Stimulated activated CD4-positive, alpha-beta T cell treated with anti-CD3 and anti-CD28 coated beads, Interleukin-15, amount 100 ng/mL, for 24 hours (primary cell): ENCODE measurements at regions not wholly inside any gene's neighbourhood (a gene's known extent, or its start where the extent isn't known, plus 50 kb on each side); places are given as distances from the start of the nearest gene placed in this dataset.

Experiments
- DNase-seq: peaks from one replicate; pipeline ENCODE4 v3.0.0-alpha.2; 2020

DNA sequence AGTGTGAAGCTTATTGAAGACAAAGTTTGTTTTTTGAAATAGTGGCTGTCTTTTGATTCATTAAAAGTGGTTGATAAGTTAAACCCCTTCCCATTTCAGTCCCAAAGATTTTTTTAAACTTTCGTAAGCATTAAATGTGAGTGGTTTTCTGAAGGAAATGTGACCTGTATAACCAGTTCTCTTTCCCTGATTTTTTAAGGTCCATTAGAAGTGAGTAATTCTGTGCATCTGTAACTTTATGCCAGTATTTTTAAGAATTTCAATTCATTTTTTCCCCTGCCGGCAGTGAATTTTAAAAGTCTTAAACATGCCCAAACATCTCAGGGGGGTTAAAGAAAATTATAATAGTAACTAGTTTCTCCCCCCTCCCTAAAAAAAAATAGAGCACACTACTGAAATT, 254.6 kb upstream of the SP8 start:
- DNase-seq: no peak

DNA sequence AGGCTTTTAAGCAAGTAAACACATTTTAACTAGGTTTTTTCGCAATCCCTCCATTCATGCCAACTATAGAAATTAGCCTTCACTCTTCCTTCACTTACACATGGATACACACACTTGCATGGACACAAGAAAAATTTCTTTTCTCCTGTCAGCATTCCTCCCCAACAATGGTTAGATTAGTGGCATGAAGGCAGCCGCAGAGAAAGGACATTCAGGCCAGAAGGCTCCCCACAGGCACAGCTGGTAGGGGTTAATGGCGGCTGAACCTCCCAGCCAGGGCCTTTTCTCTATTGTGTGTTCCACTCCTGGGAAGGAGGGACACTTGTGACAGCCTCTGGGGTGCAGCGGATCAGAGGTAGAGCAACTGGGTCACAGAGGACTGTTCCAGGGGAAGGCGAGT, 255.0 kb upstream of the SP8 start:
- DNase-seq: no peak

DNA sequence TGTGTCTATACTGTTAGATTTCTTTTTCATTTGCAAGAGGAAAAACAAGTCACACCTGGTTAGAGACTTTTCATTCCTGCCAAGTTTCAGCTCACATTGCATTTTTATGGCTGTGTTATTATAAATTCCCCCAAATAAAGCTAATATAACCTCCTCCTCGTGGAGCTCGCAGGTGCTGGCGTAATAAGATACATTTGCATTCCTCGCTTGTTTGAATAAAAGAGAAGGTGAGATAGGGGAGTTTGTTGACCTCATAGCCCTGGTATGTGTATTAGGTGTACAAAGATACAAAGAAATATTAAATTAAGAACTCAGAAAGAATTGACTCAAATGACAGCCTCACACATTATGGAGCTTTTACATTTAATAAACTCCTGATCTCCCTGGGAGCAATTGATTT, 257.7 kb upstream of the SP8 start:
- no peak for DNase-seq

DNA sequence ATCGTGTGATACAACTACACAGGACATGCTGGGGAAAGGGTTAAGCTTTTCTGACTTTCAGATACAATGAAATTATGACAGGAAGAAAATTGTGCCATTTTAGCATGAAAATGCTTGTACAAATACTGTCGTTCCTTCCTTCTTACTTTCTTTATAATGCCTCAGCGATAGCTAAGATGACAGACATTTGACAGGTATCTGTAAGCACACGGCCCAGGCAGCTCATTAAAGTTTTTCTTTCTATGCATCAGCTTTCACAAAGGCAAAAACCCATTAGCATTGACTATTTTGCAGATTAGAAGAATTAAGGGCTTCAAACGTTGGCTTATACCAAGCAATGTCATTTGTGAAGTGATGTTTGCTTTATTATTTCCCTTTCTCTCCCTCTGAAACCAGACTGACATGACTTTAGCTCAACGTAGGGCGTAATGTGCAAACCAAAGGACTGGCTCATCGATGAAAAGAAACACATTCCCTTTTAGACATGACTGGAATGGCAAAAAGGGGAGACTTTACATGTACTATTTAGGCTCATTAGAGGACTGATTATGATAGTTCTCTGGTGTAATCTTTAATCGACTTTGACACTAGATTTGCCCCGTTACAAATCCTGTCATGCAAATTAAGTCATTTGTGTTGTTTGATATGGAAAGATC, 258.4 kb upstream of the SP8 start:
- DNase-seq: no peak

DNA sequence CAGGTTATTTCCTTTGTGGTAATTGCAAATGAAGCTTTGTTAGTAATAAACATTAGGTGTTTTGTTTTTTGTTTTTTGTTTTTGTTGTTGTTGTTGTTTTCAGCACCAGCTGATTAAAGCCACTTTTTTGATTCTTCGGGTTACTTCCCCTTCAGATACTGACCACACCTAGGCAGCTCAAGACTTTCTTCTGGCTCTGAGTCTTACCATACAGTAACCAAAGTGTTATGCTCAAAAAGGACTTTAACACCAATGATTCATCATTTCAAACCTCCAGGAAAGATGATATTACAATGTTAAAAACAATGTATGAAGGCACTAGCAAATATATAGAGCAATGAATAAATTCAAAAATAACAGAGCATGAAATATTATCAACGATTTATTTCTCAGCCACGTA, 265.2 kb upstream of the SP8 start:
- no peak for DNase-seq

DNA sequence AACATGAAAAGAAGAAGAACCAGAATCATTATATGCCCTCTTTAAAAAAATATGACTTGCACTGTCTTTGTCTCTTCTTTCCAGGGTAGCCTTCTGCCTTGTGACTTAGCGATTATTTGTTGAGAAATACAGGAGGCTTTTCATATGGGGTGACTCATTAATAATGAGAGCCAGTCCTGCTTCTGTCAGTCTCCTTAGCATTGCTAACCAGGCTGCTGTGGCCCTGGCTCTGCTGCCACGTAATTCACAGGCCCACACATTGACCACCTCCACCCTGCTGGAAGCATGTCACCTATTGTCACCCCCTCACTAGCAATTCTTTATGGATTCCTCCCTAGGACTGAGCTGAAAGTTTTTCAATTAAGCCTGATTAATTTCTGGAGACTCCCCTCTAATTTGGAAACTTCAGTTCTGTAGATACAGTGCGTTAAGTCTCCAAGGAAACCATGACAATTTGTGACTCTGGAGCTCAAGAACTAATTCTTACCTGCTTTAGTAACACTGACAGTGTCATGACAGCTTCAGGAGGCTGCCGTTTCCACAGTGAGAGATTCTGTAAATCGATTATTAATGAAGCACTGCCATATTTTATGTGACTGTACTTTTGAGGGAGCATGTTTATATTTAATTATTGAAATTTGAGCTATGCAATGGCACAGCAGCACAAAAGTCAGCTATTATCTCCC, 267.9 kb upstream of the SP8 start:
- DNase-seq: no peak

DNA sequence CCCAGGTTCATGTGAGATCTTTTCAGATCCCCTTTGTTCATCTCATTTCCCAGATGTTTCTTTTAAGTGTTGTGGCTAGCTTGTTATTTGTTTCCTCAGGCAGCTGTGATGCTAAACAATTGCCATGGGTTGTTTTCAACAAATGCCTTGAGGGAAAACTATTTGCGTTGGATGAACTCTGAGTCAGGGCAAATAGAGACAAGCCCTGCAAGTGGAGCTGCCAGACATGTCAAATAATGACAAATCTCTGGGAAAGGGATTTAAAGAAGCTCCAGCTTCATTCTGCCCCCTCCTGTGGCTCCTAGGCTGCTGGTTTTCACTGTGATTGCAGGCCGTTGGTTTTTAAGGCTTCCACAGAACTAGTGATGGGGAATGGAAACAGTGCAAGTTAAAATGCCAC, 272.4 kb upstream of the SP8 start:
- no peak for DNase-seq

DNA sequence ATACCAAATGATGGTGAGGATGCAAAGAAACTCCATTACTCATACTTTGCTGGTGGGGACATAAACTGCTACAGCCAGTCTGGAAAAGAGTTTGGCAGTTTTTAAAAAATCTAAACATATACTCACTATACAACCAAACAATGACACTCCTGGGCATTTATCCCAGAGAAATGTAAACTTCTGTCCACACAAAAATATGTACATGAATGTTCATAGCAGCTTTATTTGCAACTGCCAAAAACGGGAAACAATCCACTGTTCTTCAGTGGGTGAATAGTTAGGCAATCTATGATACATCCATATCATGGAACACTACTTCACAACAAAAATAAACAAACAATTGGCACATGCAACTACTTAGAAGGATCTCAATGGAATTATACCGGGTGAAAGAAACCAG, 276.4 kb upstream of the SP8 start:
- DNase-seq: no peak

DNA sequence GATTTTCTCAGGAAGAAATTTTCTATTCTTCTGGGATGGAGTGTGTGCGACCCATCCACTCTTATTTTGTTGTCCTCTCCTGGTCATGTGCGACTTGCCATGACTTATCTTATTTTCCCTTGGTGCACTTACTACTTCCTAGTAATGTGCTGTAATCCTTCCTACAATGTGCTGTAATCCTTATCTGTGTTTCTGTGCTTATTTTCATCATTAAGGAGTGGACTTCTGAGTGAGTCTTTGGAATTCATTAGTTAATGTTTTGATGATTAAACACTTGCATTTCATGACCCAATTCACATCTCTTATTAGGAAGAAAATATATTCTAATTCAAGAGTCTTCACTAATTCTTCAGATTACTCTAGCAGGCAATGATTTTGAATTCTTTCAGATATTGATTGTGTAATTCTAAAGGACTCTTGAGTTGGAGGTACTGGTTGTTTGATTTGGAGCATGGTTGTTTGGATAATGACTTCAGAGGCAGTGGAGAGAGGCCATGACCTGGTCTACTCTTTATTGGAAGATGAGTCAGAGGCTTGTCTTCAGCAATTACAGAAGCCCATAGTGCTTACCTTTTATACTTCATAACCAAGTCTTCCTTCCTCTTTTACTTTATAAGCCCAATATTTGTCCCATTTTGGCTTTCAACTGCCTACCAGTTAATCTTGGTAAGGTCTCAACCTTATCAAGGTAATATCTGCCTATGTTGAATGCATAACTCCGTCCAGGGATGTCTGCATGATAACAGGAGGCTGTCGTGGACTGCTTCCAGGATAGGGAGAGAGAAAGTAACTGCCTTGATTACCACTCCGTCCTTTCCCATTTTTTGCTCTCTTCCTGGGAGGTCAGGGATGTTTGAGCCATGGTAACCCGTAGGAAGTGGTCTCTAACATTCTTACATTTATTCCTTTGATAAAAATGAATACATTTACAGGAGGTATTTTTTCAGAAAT, 278.3 kb upstream of the SP8 start:
- DNase-seq: no peak

DNA sequence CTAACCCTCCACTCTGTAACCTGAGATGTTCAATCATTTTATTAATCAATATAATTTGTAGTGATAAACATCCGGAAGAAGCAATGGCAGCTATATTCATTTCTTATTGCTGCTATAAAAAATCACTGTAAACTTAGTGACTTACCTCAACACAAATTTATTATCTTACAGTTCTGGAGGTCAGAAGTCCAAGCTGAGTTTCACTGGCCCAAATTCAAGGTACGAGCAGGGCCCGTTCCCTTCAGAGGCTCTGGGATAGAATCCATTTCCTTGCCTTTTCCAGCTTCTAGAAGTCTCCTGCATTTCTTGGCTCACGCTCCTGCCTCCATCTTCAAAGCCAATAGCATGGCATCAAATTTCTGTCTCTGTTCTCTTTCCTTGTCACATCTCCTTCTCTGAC, 279.5 kb upstream of the SP8 start:
- no peak for DNase-seq

DNA sequence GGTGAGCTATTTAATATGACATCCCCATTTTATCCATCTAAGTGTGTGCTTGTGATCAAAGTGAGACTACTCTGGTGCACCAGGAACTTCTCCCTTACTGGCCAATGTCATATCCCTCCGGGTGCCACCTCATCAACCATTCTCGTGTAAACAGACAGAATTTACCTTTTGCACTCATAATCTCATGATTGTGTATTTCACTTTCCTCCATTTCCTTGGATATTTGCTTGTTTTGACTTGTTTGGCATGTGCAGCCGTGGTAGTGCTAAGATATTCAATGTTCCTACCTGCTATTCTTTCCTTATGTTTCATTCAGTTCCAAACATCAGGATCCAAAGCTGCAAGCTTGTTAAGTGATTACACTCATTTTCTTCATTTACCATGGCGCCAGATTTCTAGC, 280.5 kb upstream of the SP8 start:
- DNase-seq: no peak

DNA sequence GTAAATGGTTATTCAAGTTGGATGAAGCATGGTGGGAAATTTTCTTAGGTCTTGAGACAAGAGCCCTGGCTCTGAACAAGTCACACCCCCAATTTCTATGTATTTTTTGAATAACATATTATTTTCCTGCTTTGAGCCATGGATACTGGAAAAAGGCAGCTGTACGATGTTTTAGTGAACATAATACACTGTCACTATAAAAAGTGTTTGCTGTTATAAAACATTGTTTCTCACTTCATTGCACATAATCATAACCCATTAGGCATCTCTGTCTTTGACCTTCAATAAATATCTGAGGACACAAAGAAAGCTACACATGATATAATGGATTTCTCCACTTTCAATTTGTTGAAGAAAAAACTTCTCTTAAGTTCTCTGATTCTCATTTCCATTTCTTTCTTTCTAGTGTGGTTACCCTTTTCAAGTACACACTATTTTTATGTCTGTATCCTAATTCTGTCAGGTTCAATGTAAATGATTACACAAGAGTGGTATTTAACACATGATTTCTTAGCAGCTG, 283.9 kb upstream of the SP8 start:
- no peak for DNase-seq

DNA sequence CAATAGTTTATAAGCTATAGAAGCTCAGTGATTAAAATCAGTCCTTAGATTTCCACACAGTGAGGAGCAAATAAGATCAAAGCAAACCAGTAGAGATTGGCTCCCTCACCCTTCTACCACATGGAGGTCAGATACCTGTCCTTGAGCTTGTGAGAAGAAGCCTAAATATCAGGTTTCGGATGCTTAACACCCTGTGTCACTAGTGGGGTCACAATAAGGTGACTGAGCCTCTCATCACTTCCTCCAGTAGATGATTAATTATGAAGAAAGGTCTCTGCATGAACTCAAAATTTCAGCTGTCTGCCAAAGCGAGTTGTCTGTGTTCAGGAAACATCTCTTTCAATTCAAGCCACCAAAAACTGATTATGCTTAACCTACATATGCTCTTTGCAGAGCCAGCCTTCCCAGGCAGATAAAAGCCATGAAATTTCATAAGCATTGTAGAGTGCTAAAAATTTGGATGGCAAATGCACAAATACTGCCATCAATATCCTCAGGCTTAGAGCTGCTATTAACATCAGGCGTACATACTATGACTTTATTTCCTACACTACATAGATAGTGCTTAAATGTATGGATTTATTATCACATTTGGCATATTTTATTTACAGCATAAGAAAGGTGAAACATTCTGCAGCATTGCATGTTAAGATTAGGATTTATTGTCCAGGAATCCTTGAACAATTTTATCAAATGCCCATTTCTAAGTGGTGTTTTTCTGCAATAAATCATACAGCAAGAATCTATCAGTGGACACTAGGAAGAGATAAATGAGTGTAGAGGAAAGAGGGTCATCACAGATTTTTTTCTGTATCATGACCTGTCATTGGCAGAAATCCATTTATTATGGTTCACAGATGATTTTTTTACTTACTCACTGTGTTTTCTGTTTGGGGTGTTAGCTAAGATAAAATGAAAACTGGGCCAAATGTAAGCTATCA, 285.1 kb upstream of the SP8 start:
- DNase-seq: no peak

DNA sequence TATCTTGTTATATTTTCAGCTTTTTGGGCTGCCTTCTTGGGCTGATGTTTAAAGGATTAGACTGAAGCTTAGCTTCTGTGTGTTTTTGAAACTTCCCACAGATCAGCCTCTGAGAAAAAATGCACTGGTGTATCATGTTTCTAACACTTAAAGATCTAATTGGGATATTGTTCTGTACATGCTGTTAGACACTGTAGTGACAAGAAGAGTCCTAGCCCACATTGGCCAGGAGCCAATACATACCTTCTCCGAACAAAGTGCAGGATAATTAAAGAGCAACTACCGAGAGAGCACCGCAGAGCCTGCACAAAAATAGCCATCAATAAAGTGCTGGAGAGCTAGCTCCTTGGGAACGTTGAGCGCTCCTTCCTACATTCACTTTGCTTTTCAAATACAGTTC, 289.4 kb upstream of the SP8 start:
- DNase-seq: no peak

DNA sequence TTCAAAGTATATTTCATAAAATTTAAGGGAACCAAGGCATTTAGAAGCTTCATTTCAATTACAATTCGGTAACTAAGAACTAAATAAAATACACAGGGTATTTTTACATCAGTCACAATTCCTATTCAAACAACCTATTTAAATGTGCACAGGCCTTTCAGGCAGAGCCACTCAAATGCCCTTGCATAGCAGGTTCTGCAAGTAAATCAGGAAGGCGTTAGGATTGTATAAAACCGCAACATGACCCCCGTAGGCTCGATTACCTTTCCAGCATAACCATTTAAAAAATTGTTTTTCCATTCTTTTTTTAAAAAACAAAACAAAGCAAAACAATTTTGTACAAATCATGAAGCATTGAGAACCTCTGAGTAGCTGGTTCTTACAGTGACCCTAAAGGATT, 289.9 kb upstream of the SP8 start:
- DNase-seq: no peak

DNA sequence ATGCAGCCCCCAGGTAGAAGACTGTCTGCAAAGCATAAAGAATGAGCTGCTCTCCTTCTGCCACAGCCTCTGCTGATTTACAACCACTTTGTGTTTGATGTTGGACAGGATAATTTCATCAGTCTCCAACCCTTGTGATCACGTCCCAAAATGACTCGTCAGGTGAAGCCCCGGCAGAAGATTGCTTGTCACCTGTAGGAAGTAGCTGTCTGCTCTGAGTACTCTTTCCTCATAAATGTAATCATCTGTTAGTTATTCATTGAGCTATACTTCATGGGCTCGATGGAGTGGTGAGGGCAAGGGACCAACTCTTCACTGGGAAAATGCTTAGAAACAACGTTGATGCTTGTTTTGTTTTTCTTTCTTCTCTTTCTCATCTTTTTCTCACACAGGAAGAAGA, 290.9 kb upstream of the SP8 start:
- DNase-seq: no peak

DNA sequence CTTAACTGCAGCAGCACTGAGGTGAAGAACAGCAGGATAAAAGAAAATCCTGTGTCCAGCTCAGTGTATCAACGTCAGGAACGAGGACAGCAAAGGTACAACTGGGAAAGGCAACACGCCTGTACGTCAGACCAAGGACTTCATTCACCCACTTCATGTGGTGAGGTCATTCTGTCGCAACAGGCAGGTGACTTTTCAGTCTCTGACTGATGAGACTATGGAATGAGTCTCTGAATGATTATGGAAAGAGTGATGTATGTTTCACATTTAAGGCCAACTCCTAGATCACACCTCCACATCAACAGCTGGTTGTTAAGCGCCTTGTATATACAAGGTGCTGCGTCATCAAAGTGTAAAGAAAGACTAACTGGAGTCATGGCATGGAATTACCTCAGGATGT, 297.6 kb upstream of the SP8 start:
- no peak for DNase-seq

DNA sequence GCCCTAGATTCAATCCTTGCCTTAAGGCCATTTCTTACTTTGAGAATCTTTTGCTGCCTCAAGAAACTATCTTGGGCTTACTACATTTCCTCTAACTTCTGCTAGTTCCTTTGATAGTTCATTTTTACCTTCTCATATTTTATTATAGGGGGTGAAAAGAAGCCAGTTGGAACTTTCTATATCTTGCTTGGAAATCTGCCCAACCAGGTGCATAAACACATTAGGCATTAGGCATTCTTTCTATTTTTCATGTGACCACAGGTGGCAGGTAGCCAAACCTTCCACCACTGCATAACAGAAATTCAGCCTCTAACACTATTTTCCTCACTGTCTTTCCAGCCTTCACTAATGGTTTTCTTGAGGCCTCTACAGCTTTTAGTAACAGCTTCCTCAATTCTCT, 300.0 kb upstream of the SP8 start:
- DNase-seq: no peak

DNA sequence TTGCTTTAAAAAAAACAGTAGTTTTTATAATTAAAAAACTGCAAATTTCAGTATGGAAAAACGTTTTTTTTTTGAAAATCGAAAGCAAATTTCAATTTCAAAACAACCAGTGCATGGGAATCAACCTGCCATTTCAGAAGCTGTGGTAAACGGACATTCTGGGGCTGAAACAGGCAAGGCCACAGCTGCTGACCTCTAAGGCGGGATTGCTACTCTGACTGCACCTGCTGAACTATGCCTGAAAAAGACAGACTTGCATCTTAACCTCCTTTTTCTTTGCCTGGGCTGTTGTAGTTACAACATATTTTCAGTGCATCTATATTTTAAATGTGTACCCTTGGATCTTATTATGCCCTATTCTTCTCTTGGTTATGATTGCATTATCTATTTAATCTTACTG, 303.0 kb upstream of the SP8 start:
- no peak for DNase-seq

DNA sequence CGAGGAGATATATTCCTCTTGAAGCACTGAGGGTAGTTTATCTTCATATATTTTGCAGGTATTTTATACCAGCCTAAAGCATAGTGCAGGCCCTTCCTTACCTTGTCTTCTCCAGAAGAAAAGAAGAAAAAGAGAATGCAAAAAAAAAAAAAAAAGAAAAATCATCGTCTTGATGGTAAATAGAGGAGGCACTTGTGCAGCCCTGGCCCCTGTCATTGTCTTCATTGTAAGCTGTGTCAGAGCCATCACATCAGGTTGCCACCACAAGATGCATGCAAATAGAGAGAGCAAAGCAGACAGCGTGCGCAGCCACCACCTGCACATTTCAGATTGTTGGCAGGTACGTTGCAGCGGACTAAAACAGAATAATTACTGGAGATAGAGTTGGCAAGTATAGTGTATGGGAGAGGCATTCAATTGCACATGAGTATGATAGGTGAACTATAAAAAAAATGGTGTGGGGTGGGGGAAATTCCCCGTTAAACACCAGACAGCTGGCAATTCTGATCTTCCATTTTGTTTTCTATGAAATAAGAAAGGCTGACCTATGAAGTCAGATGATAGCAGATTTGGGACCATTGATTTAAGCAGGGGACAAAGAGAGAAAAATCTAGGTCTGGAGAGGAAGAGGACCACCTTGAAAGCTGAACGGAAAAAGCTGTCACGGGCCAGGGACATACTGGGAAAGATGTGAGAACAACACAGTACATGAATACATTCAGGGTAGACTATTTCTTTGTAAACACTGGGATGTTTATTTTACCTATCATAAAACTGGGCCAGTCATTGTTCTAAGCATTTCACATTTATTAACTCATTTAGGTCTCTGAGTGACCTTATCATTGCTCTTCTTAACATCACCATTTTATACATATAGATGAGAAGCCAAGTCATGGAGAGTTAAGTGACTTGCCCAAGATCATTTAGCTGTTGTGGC, 306.3 kb upstream of the SP8 start:
- DNase-seq: no peak

DNA sequence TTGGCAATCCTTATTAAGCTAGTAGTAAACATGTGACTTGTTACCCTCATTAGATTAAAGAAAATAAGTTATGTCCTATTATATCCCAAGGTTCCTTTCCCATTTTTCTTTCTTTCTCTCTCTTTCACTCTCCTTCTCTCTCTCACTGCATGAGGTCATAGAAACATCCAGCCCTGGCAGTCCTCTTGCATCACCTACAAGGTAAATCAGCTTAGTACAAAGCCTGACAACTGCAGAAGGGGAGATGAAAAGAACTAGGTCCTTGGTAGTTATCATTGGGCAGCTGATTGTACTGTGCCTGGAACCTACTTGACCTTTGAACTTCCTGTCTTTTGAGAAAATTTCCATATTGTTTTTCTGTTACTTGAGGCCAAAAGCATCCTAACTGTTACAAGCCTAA, 307.9 kb upstream of the SP8 start:
- DNase-seq: no peak

DNA sequence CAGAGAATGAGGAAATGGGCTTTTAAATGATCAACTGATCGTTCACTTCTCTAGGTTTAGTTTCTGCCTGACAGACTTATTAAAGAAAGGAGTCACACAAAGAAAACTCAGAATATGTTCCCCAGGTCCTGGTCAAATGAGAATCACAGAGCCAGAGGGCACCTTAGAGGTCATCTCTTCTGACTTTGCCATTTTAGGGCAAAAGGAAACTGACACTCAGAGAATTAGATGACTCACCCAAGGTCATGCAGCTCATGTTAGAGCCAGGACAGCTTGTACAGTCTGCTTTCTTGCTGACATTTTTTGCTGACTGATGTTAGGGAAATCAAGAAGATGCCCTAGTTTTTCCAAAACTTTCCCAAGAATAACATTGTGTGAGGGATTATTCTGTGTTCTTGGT, 312.7 kb upstream of the SP8 start:
- DNase-seq: no peak
